CD4-positive, alpha-beta T cell treated with Interleukin-12 subunit alpha and Interleukin-12 subunit beta, for 1 hour (primary cell): ENCODE measurements at regions not wholly inside any gene's neighbourhood (a gene's known extent, or its start where the extent isn't known, plus 50 kb on each side); places are given as distances from the start of the nearest gene placed in this dataset.

ENCODE experiments used
- DNase-seq: peaks from one replicate; pipeline ENCODE4 v3.0.0-alpha.2; 2020

- no peak for DNase-seq
These were observed 139.0 kb upstream of the HS3ST3A1 start for GRCh38 chr17:13740686-13741085.

DNA sequence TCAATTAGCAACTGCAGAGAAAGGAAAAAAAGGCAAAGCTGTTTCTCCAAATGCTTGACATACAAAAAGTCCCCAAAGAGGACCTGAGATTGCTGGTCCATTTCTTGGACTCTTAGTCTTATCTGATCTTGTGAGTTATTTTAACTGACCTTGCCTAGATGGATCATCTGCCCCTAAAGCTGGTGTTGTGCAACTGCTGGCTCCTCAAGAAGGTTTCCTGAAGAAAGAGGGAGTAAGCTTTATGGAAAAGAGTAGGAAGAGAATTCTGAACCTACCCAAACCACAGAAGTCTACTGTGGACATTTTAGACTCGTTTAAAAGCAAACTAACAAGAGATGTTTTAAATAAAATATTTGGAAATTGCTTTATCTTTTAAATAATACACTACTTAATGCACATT is 140.0 kb upstream of the HS3ST3A1 start:
- no peak for DNase-seq

- DNase-seq: no peak
These were observed 142.2 kb upstream of the HS3ST3A1 start for GRCh38 chr17:13743906-13744305.

DNA sequence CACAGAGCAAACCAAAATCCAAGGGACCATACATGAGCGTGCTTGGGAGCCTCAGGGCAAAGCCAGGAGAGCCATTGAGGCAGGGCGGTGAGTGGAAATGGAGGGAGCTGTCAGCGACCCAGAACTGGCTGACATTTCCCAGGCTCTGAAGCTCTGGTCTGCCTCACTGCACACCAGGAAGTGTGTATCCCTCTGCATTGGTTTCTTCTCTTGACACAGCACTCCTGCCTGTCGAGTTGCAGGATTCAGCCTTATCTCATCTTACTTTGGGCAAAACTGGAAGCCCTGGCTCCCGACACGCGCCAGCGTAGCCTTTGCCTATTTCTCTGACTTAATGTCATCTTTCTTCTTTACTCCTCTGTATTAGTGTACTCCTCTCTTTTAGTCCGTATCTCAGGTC is 144.7 kb upstream of the HS3ST3A1 start:
- DNase-seq: no peak

DNA sequence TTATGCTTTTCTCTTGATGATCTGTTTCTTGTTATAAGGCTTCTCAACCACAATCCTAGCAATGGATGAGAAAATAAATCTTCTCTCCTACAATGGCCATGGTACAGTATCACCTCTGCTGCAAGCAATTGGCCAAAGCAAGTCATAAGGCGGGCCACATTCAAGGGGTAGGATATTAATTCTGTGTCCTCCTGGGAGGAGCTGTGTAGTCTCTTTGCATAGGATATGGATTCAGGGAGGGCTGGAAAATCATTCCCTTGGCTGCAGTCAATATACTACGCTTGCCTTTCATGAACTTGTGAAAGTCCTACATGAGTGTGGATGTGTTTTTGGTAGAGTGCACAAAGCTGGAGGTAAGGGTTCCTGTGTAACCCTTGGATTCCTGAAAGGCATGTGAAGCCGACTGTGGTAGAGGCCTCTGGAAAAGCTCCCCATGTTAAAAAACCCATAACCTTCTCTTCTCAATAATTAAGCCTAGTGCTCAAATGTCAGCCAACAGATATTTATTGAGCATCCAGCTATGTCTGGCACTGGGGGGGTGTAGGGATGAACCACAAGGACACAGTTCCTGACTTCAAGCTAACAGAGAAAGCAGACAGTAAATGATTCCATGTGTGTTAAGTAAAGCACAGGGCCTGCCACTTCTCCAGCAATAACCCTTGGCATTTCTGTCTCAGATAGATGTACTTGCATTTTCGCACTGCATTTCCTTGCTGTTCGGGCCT is 147.6 kb upstream of the HS3ST3A1 start:
- no peak for DNase-seq

DNA sequence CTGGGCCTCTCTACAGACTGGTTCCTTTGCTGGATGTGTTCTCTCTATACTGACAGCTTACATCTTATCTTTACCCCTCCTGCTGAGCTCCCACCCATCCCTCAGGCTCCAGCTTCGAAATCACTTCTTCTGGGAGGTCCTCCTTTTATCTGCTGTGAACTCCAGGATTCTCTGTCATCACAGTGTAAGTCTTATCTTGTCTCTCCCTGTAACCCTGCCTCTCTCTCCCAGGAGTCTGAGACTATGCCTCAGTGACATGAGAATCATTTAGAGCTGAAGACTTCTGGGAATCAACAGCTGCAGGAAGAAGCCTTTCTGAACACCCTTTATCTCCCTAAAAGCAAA is 148.1 kb upstream of the HS3ST3A1 start:
- DNase-seq: no peak

GRCh38 chr17:13750816-13751793 is 149.4 kb upstream of the HS3ST3A1 start:
- DNase-seq: no peak

- DNase-seq: no peak
These were observed 151.4 kb upstream of the HS3ST3A1 start for GRCh38 chr17:13753154-13753553.

DNA sequence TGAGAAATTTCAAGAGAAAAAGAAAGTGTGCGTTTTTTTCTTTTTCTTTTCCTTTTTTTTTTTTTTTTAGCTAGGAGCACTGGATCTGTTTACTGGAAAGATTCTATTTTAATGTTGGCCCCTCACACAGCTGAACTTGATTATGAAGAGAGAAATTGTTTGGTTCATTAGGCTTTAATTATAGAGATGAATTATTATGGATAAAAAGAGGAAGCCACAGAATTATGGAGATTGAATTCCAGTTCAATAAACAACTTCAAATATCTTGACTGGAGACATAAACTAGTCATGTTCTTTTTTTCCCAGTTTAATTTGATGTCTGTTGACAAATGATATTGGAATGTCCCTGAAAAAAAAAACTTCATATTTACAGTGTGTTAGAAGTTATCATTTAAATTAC is 152.0 kb upstream of the HS3ST3A1 start:
- no peak for DNase-seq

DNA sequence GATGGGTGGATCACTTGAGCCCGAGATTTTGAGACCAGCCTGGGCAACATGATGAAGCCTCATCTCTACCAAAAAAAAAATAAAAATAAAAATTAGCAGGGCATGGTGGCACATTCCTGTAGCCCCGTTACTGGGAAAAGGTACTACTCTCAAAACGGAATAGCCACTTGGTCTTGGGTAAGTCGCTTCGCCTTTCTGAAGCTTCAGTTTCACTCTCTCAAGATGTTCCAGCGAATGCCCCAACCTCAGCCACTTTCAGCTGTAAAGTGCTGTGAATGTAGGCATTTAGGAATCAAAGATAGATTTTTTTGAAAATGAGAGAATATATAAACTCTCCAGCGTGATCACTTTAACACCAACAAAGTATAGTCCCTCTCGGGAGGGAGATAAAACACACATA is 154.1 kb upstream of the HS3ST3A1 start:
- DNase-seq: no peak

DNA sequence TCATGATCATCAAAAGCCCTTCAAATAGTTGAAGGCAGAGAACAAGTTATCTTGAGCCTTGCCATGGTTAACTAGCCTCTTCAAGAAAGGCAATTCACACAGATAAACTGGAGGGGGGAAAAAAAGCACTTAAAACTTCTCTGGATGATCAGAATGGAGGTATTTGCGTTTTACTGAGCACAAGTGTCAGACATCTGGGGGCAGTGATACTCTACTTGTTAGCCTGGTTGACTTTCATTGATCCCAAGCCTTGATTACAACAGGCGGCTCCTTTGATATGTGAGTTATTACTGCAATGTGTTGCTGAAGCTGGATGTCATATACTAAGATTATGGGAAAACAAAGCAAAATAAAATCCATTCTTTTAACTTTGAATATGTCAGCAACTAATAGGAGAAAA is 155.0 kb upstream of the HS3ST3A1 start:
- DNase-seq: no peak

DNA sequence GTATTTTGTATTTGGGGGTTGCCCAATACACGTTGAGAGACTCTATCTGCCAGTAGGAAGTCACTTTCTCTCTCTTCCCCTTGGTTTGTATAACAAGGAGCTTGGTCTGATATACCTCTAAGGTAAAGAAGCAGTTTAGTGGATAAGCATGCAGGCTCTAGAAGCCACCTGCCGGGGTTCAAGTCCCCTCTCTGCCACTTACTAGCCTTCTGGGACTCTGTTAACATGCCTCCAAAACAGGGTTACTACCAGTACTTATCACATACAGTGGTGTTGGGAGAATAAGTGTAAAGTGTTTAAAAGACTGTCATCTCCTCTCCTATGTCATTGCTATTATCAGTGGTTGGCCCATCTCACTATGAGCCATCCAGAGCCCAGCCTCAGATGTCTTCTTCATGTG is 156.1 kb upstream of the HS3ST3A1 start:
- DNase-seq: no peak

DNA sequence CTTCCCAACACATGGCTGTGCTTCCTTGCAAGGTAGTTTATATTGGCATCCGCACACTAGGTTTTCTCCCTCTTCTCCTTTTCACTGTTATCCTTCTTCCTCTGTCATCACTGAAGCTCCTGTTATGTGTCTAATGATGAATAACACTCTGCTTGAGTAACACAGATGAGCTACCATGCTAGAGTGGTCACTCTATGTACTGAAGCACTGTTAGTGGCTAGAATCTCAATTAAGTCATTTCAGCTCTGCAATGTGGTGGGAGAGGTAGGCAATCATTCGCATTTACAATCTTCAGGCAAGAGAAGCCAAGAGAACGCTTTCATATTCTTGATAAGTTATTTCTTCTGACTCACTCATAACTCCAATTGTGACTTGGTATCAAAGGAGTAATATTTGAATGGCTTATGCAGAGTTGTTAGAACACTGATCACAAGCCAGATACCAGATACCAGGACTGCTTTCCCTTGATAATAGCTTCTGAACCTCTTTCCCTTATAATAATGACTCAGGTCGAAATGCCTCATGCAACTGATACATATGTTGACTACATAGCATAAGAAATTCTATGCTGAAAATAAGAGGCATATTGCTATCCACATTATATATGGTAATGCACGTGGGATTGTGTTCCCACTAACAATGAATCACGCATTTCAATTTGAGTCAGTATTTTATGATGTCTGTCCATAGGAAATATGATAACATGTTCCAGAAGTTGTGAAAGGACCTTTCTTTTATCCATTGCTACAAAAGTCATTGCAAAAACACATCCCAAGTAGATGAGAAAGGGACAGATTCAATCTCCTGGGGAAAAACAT is 158.0 kb upstream of the HS3ST3A1 start:
- no peak for DNase-seq

DNA sequence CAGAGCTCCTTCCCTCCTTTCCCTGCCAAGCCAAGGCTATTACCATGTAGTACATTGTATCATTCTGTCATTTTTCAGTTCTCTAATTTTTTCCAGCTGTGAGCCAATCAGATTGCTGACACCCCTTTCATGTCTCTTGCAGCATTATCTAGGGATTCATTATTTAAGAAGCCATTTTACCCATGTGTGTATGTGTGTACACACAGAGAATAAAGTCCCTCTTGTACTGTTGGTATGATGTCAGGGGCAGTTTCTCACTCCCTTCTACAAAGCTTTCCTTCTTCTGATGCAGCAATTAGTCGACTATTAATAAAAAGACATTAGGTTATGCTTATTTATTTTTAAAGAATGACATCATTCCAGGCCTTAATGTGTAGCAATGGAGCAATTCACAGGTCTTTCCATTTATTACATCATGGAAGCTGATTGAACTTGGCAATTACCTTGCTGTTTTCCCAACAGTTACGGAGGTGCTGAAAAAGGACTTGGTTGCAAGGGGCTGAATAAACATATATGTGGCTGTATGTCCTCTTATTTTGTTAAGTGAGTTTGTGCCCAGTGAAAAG is 159.4 kb upstream of the HS3ST3A1 start:
- no peak for DNase-seq

DNA sequence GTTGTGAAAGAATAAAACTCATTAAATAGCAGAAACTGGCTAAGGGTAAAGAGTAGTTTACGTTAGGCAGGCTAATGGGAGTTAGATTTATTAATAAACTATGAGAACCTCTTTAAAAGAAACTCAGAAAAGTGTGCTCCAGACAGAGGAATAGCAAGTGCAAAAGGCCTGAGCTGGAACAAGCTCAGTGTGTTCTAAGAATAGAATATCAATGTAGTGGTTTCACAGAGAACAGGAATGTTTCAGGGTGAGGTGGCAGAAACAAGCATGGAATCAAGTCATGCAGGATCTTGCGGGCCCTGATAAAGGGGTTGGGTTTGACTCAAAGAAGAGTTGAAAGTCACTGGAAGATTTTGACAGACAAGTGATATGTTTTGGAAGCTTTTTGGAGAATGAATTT is 164.0 kb upstream of the HS3ST3A1 start:
- DNase-seq: no peak

DNA sequence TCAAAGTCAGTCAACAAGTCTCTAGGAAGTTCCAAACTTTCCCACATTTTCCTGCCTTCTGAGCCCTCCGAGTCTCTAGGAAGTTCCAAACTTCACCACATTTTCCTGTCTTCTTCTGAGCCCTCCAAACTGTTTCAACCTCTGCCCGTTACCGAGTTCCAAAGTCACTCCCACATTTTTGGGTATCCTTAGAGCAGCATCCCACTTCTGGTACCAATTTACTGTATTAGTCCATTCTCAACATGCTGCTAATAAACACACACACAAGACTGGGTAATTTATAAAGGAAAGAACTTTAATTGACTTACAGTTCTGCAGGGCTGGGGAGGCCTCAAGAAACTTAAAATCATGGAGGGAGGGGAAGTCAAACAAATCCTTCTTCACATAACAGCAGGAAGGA is 169.0 kb upstream of the HS3ST3A1 start:
- no peak for DNase-seq

- no peak for DNase-seq
These were observed 173.7 kb upstream of the HS3ST3A1 start for GRCh38 chr17:13775450-13775849.

DNA sequence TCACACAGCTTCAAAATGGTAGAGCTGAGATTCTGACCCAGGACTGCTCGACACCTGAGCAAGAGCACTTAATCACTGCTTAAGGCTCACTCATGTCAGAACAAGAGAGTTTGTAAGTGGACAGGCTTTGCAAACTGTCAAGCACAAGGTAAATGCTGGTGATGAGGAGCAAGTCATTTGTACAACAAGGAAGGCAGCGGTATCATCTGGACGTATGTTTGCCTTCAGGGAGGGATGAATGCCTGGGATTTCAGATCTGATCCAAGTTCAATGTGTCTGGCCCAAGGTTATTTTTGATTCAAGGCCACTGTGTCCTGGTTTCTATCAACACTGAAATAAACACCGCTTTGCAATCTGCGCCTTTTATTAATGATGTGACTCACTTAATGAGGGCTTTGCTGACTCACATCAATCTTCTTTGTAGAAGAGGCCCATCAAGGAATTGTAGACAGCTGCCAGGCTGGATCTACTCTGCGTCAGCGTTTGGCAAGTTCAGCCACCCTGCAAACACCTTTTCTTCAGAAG is 174.4 kb upstream of the HS3ST3A1 start:
- DNase-seq: no peak

DNA sequence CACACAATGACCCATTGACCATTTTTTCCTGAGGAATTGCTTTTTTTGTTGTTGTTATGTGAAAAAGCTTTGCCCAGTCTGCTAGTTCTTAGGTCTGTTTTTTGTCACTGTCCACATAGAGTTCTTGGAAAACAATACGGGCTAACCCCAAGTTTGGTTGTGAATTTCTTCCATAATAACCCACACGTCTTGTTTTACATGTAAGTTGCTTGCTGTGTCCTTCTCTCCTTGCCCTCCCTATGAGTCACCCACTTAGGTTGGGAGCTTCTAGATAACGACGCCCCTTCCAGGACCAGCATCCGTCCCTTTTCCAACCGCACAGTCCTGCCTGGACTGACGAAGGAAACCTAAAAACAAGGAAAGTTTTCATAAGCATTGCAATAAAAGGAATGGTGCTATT is 175.3 kb upstream of the HS3ST3A1 start:
- no peak for DNase-seq

DNA sequence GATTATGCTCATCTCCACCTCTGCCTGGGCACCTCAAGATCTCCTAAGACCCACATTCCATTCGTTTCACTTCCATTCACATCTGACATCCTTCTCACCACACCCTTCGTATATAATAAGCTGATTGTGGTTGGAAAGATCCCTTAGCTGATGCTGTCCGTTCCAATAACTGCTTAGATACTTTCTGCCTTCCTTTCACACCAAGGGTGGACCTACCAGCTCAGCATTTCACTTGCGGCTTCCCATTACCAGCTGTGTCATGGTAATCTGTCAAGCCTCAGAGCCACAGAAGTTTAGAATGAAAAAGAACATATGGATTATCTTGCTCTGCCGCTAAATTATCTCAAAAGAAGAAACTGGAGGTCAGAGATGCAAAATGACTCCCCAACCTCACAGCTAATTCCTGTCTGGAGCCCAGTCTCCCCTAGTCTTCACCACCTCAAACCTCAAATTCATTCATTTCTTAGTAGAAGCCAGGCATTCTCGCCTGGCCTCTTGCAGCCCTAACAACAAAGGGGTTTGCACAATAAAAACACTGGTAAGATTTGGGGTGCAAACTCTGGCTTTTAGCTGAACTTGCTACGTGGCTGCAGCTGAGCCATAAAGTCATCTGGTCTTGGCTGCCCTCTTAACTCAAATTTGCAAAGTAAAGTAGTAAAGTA is 182.8 kb upstream of the HS3ST3A1 start:
- DNase-seq: no peak

DNA sequence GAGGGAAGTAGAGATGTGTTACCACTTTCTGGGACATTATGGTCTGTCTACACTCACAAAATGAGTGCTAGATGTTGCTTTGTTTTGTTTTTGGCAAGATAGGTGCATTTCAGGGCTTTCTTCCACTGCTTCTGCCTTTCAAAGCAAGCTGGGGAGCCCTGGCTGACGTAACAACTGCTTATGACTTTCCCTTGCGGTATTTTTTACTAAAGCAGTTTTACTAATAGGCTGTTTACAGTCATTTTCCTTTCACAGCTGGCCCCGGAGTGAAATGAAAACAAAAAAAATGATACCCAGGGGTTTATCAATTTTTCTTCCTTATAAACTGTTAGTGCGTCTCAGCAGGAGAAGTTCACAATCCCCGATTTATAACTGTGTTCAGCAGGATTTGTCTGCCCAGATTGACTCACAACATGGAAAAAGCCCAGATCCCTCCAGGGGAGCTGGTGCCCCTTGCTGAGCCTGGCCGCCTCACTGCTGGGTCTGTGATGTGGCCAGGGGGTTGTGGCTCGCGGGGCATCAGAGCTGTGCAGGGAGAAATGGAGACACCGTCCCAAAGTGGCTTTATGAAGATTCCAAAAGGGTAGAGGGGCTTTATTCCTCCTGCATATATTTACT is 184.4 kb upstream of the HS3ST3A1 start:
- no peak for DNase-seq

DNA sequence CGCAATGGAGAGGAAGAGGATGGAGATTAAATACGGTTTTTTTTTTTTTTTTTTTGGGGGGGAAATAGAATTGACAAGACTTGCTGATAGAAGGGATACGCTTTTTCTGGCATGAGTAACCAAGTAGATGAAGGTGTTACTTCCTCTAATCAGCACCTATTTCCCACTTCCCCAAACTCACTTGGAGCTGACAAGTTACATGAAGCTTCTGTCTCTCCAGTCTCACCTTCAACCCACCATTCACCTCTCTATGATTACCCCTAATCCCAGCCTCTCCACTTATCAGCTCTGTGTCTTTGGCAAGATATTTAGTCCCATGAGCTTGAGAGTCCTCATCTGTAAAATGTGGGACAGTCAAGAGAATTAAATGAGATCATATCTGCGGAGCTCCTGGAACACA is 185.9 kb upstream of the HS3ST3A1 start:
- no peak for DNase-seq
